WERI-Rb-1 (cell line): ENCODE measurements at regions not wholly inside any gene's neighbourhood (a gene's known extent, or its start where the extent isn't known, plus 50 kb on each side); places are given as distances from the start of the nearest gene placed in this dataset.

ENCODE experiments used
- DNase-seq: peaks from one replicate; pipeline ENCODE4 v3.0.0-alpha.2; 2020
- H3K27ac ChIP-seq: fragments of 250-450 bp; sonication (Bioruptor Pico); 2 replicates; pipeline ENCODE4 v1.5.1; 2020; ENCODE audit warnings: mild to moderate bottlenecking, moderate library complexity
- H3K27me3 ChIP-seq: fragments of 250-450 bp; sonication (Bioruptor Pico); 2 replicates; pipeline ENCODE4 v1.5.1; 2021; ENCODE audit warnings: mild to moderate bottlenecking, low read depth, moderate library complexity; ENCODE audit not compliant: insufficient read depth, severe bottlenecking
- H3K36me3 ChIP-seq: fragments of 250-450 bp; sonication (Bioruptor Pico); 2 replicates; pipeline ENCODE4 v1.5.1; 2020; ENCODE audit warnings: mild to moderate bottlenecking, moderate library complexity
- H3K4me3 ChIP-seq: 2 replicates; pipeline ENCODE4 v1.5.1; 2011; ENCODE audit warnings: low read depth, mild to moderate bottlenecking, control low read depth, low read length
- H3K9me3 ChIP-seq: fragments of 250-450 bp; sonication (Bioruptor Pico); 2 replicates; pipeline ENCODE4 v1.5.1; 2021; ENCODE audit warnings: mild to moderate bottlenecking, moderate library complexity; ENCODE audit not compliant: severe bottlenecking
- TF ChIP-seq, protein P1 (sequence below): IDR thresholded peaks from 2 replicates; pipeline ENCODE4 v1.5.1; 2011; ENCODE audit warnings: low read depth, mild to moderate bottlenecking, control low read depth, inconsistent platforms, low read length

DNA sequence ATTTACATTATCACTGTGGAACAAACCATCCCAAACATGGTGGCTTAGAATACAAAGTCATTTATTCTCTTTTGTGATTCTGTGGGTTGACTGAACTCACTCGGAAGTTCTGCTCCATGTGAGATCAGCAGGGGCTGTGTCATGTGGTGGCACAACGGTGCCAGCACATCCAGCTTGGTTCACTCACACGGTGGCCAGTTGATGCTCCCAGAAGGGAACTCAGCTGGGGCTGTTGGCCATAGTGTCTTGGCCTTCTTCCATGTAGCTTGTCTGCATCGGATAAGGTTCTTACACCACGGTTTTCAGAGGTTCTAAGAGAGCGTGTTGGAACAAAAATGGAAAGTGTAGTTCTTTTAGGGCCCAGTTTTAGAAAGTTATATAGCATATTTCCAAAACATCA is 312.7 kb downstream of the DMRT2 start:
- Histone ChIP-seq H3K36me3 (no peaks in the 10 kb centered on the region), H3K4me3 (no peak overlapping the region), H3K27me3 (peaks cover 61% of the 10 kb centered on the region), H3K9me3 (no peaks in the 10 kb centered on the region), H3K27ac (no peak overlapping the region)
- no peak for DNase-seq
- TF ChIP-seq, protein P1, sequence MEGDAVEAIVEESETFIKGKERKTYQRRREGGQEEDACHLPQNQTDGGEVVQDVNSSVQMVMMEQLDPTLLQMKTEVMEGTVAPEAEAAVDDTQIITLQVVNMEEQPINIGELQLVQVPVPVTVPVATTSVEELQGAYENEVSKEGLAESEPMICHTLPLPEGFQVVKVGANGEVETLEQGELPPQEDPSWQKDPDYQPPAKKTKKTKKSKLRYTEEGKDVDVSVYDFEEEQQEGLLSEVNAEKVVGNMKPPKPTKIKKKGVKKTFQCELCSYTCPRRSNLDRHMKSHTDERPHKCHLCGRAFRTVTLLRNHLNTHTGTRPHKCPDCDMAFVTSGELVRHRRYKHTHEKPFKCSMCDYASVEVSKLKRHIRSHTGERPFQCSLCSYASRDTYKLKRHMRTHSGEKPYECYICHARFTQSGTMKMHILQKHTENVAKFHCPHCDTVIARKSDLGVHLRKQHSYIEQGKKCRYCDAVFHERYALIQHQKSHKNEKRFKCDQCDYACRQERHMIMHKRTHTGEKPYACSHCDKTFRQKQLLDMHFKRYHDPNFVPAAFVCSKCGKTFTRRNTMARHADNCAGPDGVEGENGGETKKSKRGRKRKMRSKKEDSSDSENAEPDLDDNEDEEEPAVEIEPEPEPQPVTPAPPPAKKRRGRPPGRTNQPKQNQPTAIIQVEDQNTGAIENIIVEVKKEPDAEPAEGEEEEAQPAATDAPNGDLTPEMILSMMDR, result no peak

DNA sequence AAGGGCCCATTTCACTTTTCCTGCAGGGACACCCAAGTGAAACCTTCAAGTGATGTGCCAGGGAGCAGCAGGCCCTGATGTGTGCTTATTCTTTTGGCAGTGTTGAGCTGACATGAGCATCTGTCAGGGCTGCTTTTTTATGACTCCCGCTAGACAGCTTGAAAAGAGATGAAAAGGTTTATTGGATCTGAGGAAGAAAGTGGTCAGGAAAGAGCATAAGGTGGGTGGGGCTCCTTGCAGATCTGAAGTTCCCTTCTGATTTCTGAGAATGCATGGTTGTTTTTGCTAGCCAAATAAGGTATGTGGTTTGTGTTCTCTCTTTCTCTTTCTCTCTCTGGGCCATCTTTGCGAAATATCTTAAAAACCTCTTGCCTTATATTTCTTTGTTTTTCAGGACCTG is 316.1 kb downstream of the DMRT2 start:
- Histone ChIP-seq H3K27ac (no peak overlapping the region), H3K27me3 (peaks cover 58% of the 10 kb centered on the region), H3K36me3 (no peaks in the 10 kb centered on the region), H3K9me3 (no peaks in the 10 kb centered on the region), H3K4me3 (no peak overlapping the region)
- TF ChIP-seq, protein P1, result no peak
- no peak for DNase-seq

DNA sequence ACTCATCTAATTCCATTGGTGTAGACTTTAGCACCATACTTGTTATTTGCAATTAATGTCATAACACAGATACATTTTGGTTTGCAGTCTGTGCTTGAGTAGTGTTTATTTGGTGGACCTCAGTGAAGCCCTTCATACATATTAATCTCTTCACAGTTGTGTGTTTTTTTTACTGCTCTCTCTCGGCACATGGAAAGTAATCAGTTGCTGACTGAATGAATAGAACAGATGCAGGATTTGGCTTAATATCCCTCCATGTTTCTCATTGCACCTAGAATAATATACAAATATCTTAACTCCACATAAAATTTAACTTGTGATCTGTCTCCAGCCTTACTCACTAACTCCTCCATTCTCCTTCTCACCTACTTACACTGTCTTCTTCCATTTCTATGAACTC is 319.1 kb downstream of the DMRT2 start:
- DNase-seq, result no peak
- Histone ChIP-seq H3K36me3 (no peaks in the 10 kb centered on the region), H3K27ac (no peak overlapping the region), H3K4me3 (no peak overlapping the region), H3K9me3 (no peaks in the 10 kb centered on the region), H3K27me3 (peaks cover 60% of the 10 kb centered on the region)
- TF ChIP-seq, protein P1, result no peak

DNA sequence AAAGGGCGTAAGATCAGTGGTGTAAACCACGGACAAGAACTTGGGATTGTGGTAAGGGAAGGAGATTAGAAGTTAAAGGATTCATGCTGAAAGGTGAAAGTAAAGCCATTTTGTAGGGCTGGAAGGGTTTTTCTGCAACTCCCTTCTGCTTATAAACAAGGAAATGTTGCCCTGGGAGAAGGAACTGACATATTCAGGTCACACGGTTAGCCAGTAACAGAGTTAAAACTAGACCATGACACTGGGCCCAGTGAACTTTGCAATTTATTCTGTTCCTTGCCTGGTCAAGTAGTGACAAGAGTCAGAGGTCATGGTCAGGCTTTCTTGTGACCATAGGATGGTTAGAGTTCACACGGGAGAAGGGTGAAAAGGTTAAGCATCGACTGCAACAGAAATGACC is 323.3 kb downstream of the DMRT2 start:
- Histone ChIP-seq H3K27ac (no peak overlapping the region), H3K9me3 (no peaks in the 10 kb centered on the region), H3K27me3 (peaks cover 33% of the 10 kb centered on the region), H3K36me3 (no peaks in the 10 kb centered on the region), H3K4me3 (no peak overlapping the region)
- DNase-seq, result no peak
- TF ChIP-seq, protein P1, result no peak

DNA sequence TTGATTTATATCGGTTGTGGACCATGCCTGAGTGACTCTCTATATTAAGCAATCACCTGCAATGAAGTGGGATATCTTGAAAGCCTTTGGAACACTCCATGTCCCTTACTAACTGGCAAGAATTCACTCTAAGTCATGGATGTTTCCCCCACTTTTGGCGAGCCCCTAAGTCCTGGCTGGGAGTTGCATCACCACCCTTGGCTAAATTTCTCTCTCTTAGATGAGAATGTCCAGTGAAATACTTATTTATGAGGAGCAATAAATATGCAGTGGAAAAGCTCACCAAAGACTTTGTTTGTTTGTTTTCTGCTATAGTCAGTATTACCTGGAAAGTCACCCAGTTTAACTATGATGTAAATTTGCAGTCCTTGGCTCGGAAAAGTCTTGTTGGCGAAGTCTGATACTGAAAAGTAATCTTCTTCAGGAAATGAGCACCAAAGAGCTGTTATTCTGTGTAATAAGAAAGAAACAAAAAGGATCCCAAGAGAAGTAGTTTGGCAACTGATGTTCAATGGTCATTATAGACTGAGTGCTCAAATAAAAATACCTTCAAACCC is 333.8 kb downstream of the DMRT2 start:
- no peak for DNase-seq
- TF ChIP-seq, protein P1, result no peak

DNA sequence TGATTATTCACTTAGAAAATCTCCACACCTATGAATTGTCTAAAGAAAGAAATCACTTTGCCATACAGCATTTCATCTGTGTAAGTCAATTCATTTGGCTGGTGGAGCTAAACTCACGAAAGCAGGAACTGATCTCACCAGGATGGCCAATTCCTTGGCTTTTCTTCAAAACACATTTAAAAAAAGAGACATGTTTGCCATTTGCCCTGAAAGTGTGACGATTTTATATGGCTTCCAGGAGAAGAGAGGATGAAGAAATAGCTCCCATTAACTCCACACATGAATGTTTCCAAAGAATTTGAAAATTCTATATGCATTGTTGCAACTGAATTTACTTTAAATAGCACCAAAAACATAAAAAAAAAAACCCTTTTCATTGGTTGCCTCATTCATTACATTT is 334.7 kb downstream of the DMRT2 start:
- TF ChIP-seq, protein P1, result no peak
- H3K27me3 ChIP-seq, result peaks cover 58% of the 10 kb centered on the region
- no peak overlapping the region for H3K4me3 ChIP-seq
- no peaks in the 10 kb centered on the region for H3K36me3 ChIP-seq
- H3K9me3 ChIP-seq, result no peaks in the 10 kb centered on the region
- H3K27ac ChIP-seq, result no peak overlapping the region
- no peak for DNase-seq

More for the DNA sequence above, 333.8 kb downstream of the DMRT2 start:
- no peaks in the 10 kb centered on the region for H3K9me3 ChIP-seq
- H3K27ac ChIP-seq, result no peak overlapping the region
- no peaks in the 10 kb centered on the region for H3K36me3 ChIP-seq
- H3K4me3 ChIP-seq, result no peak overlapping the region
- H3K27me3 ChIP-seq, result peaks cover 59% of the 10 kb centered on the region
